ENCODE measurements at regions not wholly inside any gene's neighbourhood (a gene's known extent, or its start where the extent isn't known, plus 50 kb on each side); places are given as distances from the start of the nearest gene placed in this dataset.
A peak's percentile ranks its signal among the peaks of the same experiment; 100 is the strongest.

DNA sequence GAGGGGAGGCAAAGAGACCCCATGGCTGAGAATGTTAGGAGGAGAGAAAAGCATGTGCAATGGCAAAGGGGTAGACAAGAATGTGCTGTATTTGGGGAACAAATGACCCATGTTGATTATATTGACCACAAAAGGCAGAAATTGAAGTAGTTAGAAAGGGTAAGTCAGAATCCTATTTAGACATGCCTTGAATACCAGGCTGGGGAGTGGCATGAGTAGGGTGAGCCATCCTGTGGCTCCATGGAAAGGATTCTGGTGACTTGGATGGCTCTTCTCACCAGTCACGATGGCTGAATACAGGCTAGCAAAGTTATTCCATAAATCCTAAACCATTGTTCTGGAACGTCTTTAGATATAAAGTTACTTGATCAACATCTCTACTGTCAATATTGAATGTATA is 73.4 kb upstream of the MEF2C start:
- Histone ChIP-seq H3K27ac (ENCODE audit: low read length) (no peak overlapping the region), H3K4me1 (ENCODE audit: insufficient read depth, low read length) (peaks cover 18% of the 10 kb centered on the region), H3K4me3 (ENCODE audit: low read length) (no peak overlapping the region), H3K9me3 (ENCODE audit: insufficient read depth, low read depth, low read length) (no peaks in the 10 kb centered on the region), H3K36me3 (ENCODE audit: insufficient read depth, low read depth, low read length) (no peaks in the 10 kb centered on the region), H3K9ac (ENCODE audit: low read depth, low read length) (no peak overlapping the region), H3K27me3 (ENCODE audit: insufficient read depth, low read length) (no peaks in the 10 kb centered on the region)

DNA sequence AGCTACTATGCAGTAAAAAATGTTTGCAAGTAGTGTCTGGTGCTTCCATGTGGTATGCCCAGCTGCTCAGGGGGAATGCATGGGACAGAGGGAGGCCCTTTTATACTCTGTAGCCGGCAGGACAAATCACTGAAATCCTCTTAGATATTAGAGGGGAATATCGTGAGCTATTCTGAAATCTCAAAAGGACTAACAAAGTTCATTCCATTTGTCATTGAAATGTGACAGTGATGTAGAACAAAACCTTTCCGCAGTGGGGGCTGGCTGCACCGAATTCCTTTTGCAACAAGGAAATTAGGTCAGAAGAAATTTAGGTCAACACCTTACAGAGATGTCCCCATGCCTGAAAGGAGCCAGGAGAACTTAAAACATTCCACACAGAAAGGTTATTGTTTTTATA is 72.4 kb upstream of the MEF2C start:
- Histone ChIP-seq H3K27ac (ENCODE audit: low read length) (no peak overlapping the region), H3K9me3 (ENCODE audit: insufficient read depth, low read depth, low read length) (no peaks in the 10 kb centered on the region)

DNA sequence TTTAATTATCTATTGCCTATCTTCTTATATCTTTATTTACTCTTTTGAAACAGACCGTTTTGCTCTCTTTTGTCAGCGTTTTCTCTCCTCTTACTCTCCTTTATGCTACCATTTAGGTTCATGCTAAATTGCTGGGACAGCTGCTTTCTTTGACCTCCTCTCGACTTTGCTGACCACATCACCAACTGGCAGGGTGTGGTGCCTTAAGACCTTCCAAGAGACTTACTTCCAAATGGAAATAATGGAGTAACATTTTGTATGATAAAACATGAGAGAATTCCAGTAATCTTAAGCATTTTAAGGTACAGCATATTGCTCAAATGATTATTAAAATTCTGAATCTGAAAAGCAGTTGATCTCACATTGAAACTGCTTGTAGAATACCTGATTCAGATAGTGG is 71.5 kb upstream of the MEF2C start:
- Histone ChIP-seq H3K36me3 (ENCODE audit: insufficient read depth, low read depth, low read length) (no peaks in the 10 kb centered on the region), H3K9ac (ENCODE audit: low read depth, low read length) (no peak overlapping the region), H3K9me3 (ENCODE audit: insufficient read depth, low read depth, low read length) (no peaks in the 10 kb centered on the region), H3K27me3 (ENCODE audit: insufficient read depth, low read length) (no peaks in the 10 kb centered on the region), H3K4me1 (ENCODE audit: insufficient read depth, low read length) (peaks cover 23% of the 10 kb centered on the region), H3K4me3 (ENCODE audit: low read length) (no peak overlapping the region), H3K27ac (ENCODE audit: low read length) (no peak overlapping the region)

More for the DNA sequence above, 72.4 kb upstream of the MEF2C start:
- Histone ChIP-seq H3K4me1 (ENCODE audit: insufficient read depth, low read length) (peaks cover 18% of the 10 kb centered on the region), H3K4me3 (ENCODE audit: low read length) (peak overlapping the region; percentile 28; the same call in 1 of the 2 replicates), H3K36me3 (ENCODE audit: insufficient read depth, low read depth, low read length) (no peaks in the 10 kb centered on the region), H3K27me3 (ENCODE audit: insufficient read depth, low read length) (no peaks in the 10 kb centered on the region), H3K9ac (ENCODE audit: low read depth, low read length) (0 out of 2 replicates have a peak overlapping the region, but pooled peaks have one; percentile 17)

DNA sequence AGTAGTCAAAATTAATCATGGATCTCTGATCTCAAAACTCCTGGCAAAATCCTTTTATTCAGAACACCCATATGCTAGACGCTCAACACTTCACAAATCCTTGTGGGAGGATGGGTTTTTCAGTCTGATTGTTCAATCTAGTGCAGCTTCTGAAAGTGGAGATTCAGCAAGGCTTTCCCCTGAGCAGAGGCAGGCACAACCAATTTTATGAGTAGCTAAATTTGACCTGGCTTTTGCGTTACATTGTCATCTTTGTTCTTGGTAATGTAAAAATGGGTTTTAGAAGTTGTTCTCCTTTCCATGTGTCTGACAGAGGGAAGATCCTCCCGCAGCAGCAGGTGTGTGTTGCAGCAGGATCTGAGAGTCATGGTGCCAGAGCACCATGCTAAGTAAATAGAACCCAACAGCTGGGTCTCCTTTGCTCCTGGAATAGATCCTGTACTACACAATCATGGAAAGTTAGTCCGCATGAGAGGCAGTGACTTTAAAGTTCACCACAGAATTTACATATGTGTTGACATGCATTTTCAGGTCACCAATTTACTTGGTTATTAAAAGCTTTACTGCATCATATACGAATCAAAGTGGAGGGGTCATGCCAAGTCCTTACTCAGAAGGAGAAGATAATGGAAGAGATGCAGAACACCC is 70.1 kb upstream of the MEF2C start:
- Histone ChIP-seq H3K9me3 (ENCODE audit: insufficient read depth, low read depth, low read length) (no peaks in the 10 kb centered on the region), H3K4me3 (ENCODE audit: low read length) (no peak overlapping the region), H3K9ac (ENCODE audit: low read depth, low read length) (no peak overlapping the region), H3K27me3 (ENCODE audit: insufficient read depth, low read length) (no peaks in the 10 kb centered on the region), H3K36me3 (ENCODE audit: insufficient read depth, low read depth, low read length) (no peaks in the 10 kb centered on the region), H3K4me1 (ENCODE audit: insufficient read depth, low read length) (peaks cover 34% of the 10 kb centered on the region), H3K27ac (ENCODE audit: low read length) (no peak overlapping the region)

DNA sequence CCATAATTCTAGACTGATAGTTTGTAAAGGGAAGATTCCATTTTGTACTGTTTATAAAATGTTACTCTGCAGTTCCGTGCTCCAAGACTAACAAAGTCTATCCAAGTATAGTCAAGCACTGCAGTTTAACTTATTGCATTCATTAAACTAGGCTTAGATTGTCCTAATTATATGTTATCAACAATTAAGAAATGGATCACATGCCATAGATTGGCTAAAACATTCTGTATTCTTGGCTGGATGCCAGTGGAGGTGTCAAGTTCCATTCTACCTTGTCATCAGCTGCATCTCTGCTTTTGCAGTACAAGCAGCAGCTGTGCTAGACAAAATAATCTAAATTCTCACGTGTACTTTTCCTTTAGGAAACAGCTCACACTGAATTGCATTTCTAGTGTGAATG is 69.4 kb upstream of the MEF2C start:
- H3K27ac ChIP-seq (ENCODE audit: low read length) = no peak overlapping the region
- H3K36me3 ChIP-seq (ENCODE audit: insufficient read depth, low read depth, low read length) = no peaks in the 10 kb centered on the region
- H3K9me3 ChIP-seq (ENCODE audit: insufficient read depth, low read depth, low read length) = no peaks in the 10 kb centered on the region
- no peak overlapping the region for H3K9ac ChIP-seq (ENCODE audit: low read depth, low read length)
- H3K27me3 ChIP-seq (ENCODE audit: insufficient read depth, low read length) = no peaks in the 10 kb centered on the region
- H3K4me1 ChIP-seq (ENCODE audit: insufficient read depth, low read length) = peaks cover 34% of the 10 kb centered on the region
- H3K4me3 ChIP-seq (ENCODE audit: low read length) = no peak overlapping the region

DNA sequence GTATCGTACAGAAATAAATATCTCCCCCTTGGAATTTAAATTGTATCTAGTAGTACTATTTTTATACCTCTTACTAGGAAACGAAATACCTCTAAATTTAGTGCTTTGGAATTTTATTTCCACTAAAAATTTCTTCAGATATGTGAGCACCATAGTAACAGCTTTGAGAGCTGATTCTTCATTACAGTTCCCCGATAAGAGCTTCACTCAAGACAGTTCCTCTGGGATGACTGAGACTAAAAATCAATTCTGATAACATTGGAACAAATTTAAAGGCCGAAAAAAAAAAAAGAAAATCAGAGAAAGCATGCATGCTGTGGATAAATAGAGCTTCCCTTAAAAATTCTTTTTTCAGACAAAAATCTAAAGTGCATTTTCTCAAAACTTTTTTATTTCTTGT is 68.5 kb upstream of the MEF2C start:
- no peak overlapping the region for H3K27ac ChIP-seq (ENCODE audit: low read length)
- peaks cover 33% of the 10 kb centered on the region for H3K4me1 ChIP-seq (ENCODE audit: insufficient read depth, low read length)
- no peaks in the 10 kb centered on the region for H3K9me3 ChIP-seq (ENCODE audit: insufficient read depth, low read depth, low read length)
- no peak overlapping the region for H3K4me3 ChIP-seq (ENCODE audit: low read length)
- H3K9ac ChIP-seq (ENCODE audit: low read depth, low read length) = no peak overlapping the region
- no peaks in the 10 kb centered on the region for H3K27me3 ChIP-seq (ENCODE audit: insufficient read depth, low read length)
- H3K36me3 ChIP-seq (ENCODE audit: insufficient read depth, low read depth, low read length) = no peaks in the 10 kb centered on the region

DNA sequence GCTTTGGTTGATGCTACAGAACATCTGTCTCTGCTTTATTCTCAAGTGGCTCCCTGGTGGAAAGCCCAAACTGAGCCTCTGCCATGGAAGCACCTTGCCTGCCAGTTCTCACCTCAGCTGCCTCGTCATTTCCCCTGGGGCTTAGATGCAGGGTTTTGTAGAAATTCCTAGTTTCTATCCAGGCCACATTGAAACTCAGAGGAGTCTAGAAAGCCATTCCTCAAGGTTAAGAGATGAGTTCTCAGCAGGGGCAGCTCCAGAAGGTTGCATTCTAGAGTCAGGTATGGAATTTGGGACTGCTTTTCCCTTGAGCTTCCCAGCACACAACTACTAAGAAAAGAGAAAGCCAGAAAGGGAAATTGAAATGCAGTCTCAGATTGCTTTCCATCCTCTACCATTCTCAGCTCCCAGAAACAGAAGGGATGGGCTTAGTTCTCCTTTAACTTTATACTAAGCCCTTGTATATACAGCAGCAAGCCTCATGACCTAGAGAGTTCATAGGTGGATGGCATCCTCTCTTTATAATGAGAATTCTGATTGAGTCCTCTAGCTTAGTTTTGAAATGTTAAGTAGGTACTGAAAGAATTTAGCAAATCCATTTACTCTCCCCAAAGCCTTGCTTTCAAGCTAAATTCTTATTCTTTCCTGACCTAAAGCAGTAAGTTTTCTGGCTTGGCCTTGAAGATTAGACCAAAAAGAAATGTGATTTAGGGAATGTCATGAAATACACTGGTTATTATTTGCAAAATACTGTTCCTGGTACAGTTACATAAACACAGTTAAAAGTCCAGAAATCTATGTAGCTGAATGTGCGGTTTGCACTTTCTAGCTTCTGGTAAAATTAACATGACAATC is 66.0 kb upstream of the MEF2C start:
- no peaks in the 10 kb centered on the region for H3K27me3 ChIP-seq (ENCODE audit: insufficient read depth, low read length)
- H3K27ac ChIP-seq (ENCODE audit: low read length) = no peak overlapping the region
- no peak overlapping the region; the same call in 1 of the 2 replicates for H3K4me3 ChIP-seq (ENCODE audit: low read length)
- no peaks in the 10 kb centered on the region for H3K36me3 ChIP-seq (ENCODE audit: insufficient read depth, low read depth, low read length)
- H3K4me1 ChIP-seq (ENCODE audit: insufficient read depth, low read length) = peaks cover 16% of the 10 kb centered on the region; the same call in 1 of the 2 replicates
- no peaks in the 10 kb centered on the region for H3K9me3 ChIP-seq (ENCODE audit: insufficient read depth, low read depth, low read length)
- no peak overlapping the region for H3K9ac ChIP-seq (ENCODE audit: low read depth, low read length)

DNA sequence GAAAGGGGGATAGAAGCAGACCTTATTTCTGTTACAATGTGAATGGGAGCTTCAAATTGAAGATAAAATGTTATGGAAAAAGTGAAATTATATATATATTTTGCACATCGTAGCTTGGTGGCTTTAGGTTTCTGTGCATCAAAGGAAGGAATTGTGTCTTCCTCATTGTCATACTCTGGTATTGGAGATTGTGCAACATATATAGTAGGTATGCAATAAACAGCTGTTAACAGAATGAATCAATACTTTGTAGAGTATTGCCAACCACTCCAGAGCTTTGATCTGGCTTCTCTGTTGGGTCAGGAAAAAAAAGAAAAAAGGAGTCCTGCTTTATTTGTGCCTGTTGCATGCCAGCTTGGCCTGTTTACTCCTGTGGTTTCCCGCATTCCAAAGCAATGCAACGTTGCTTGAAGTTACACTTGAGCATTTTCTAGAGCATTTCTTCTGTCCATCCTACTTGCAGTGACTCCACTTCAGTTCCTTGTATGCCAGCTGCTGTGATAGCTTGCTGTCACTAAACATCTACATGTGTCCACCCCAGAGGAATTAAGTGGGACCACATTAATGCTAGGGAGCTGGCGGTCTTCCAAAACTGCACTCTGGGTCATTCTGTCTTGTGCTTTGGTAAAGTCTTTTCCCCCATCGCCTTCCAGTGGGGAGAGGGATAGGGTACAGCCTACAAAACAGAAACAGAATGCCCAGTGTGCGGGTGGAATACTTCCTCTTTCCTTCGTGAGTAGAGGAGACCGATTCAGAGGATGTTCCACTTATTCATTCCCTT is 62.0 kb upstream of the MEF2C start:
- H3K27me3 ChIP-seq (ENCODE audit: insufficient read depth, low read length) = no peaks in the 10 kb centered on the region

DNA sequence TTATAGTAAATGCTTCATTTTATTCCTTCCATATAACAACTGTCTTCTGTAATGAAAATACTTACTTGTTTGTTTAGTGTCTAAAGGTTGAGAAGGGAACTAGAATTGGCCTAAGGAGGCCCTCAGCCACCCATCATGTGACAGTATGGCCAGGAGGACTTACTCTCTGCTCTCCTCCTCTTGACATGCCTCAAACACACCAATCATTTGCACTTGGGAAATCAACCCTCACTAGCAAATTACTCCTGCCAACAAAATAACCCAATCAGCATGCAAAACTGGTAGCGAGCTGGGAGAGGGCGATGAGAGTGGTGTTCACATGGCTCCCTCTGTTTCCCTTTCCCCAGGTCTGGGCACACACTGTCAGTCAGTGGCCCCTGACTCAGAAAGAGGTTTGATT is 58.6 kb upstream of the MEF2C start:
- H3K27ac ChIP-seq (ENCODE audit: low read length) = no peak overlapping the region
- no peaks in the 10 kb centered on the region for H3K27me3 ChIP-seq (ENCODE audit: insufficient read depth, low read length)
- no peaks in the 10 kb centered on the region for H3K9me3 ChIP-seq (ENCODE audit: insufficient read depth, low read depth, low read length)
- H3K4me1 ChIP-seq (ENCODE audit: insufficient read depth, low read length) = no peaks in the 10 kb centered on the region
- H3K4me3 ChIP-seq (ENCODE audit: low read length) = no peak overlapping the region
- no peaks in the 10 kb centered on the region for H3K36me3 ChIP-seq (ENCODE audit: insufficient read depth, low read depth, low read length)
- no peak overlapping the region for H3K9ac ChIP-seq (ENCODE audit: low read depth, low read length)

More for the DNA sequence above, 62.0 kb upstream of the MEF2C start:
- Histone ChIP-seq H3K9ac (ENCODE audit: low read depth, low read length) (no peak overlapping the region), H3K36me3 (ENCODE audit: insufficient read depth, low read depth, low read length) (no peaks in the 10 kb centered on the region), H3K4me1 (ENCODE audit: insufficient read depth, low read length) (peaks cover 14% of the 10 kb centered on the region; the same call in 1 of the 2 replicates), H3K9me3 (ENCODE audit: insufficient read depth, low read depth, low read length) (no peaks in the 10 kb centered on the region), H3K4me3 (ENCODE audit: low read length) (no peak overlapping the region), H3K27ac (ENCODE audit: low read length) (no peak overlapping the region)

DNA sequence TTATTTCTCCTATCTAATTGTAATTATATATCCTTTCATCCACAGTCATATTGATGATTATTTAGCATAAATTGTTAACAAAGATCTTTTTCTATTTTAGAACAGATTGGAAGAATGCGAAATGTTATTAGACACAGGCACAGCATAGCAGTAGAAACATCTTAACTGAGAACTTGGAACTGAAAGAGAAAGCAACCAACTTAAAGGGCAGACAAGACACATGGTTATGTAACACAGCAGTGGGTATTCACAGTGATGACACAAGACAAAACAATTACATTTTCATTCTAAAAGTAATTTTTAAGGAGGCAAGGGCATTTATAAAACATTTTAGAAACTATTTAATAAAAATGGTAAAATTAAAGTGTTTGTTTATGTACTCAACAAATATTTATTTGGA is 57.7 kb upstream of the MEF2C start:
- Histone ChIP-seq H3K4me3 (ENCODE audit: low read length) (no peak overlapping the region), H3K4me1 (ENCODE audit: insufficient read depth, low read length) (no peaks in the 10 kb centered on the region), H3K27ac (ENCODE audit: low read length) (no peak overlapping the region), H3K27me3 (ENCODE audit: insufficient read depth, low read length) (no peaks in the 10 kb centered on the region), H3K36me3 (ENCODE audit: insufficient read depth, low read depth, low read length) (no peaks in the 10 kb centered on the region), H3K9me3 (ENCODE audit: insufficient read depth, low read depth, low read length) (no peaks in the 10 kb centered on the region), H3K9ac (ENCODE audit: low read depth, low read length) (no peak overlapping the region)

DNA sequence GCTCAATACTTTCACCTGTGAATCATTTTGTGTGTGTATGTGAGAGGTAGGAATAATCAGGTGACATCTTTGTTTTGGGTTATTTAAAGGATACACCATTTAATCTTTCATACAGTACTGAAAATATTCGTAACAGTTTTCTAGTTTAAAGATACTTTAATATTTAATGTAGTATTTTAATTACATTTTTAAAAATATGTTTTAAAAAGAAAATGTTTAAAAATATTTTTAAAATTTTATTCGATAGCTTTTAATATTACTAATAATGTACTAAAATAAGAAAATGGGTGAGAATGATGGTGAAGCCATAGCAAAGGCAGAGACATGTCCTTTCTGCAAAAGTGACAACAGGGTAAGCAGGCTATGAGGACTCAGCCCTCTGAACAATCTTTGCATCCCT is 56.3 kb upstream of the MEF2C start:
- no peaks in the 10 kb centered on the region for H3K4me1 ChIP-seq (ENCODE audit: insufficient read depth, low read length)
- H3K9ac ChIP-seq (ENCODE audit: low read depth, low read length) = no peak overlapping the region
- H3K27ac ChIP-seq (ENCODE audit: low read length) = no peak overlapping the region

More for the DNA sequence above, 56.3 kb upstream of the MEF2C start:
- Histone ChIP-seq H3K27me3 (ENCODE audit: insufficient read depth, low read length) (no peaks in the 10 kb centered on the region), H3K9me3 (ENCODE audit: insufficient read depth, low read depth, low read length) (no peaks in the 10 kb centered on the region), H3K4me3 (ENCODE audit: low read length) (no peak overlapping the region), H3K36me3 (ENCODE audit: insufficient read depth, low read depth, low read length) (no peaks in the 10 kb centered on the region)

All from iPS-20b (cell line).